ENCODE measurements at regions not wholly inside any gene's neighbourhood (a gene's known extent, or its start where the extent isn't known, plus 50 kb on each side); places are given as distances from the start of the nearest gene placed in this dataset.

GRCh38 chr18:45415614-45416013, 199.7 kb upstream of the SLC14A2 start:
- WGBS (ENCODE audit: low lambda C conversion rate) = 4% methylated on average over 6 of the region's 7 CpGs
- no peaks in the 10 kb centered on the region for H3K27me3 ChIP-seq (ENCODE audit: control insufficient read depth in 1 of 2, insufficient read depth in 2 of 2, low read length in 2 of 2)
- CTCF ChIA-PET (ENCODE audit: low intra/inter-chr PET ratio, low total read pairs) = no interaction called here
- FAIRE-seq (no peak), ATAC-seq (no peak), DNase-seq (ENCODE audit: low spot score) (no peak)
- BruUV-seq (replicated peaks) = no TSS peak
- H3K4me1 ChIP-seq (ENCODE audit: insufficient read depth, low read length) = no peaks in the 10 kb centered on the region
- H2AFZ ChIP-seq (ENCODE audit: low read length) = no peak overlapping the region
- intact Hi-C loops (cut with micrococcal nuclease; ENCODE audit: unreplicated experiment) = no loop called here
- no peak overlapping the region for H3K27ac ChIP-seq (ENCODE audit: extremely low read length, insufficient read depth, low read length)
- POLR2A ChIA-PET = no interaction called here
- no peaks in the 10 kb centered on the region for H4K20me1 ChIP-seq (ENCODE audit: insufficient read depth, low read length)
- no peaks in the 10 kb centered on the region for H3K79me2 ChIP-seq (ENCODE audit: insufficient read depth, low read length)
- H3K9ac ChIP-seq (ENCODE audit: insufficient read depth, low read depth, low read length) = no peak overlapping the region
- in situ Hi-C loops (cut with HindIII; ENCODE audit: extremely low pct_ligation_motif_present, low pct_unique_long_range_greater_than_20kb) = no loop called here
- no peaks in the 10 kb centered on the region for H3K9me3 ChIP-seq (ENCODE audit: low read length)
- TF ChIP-seq PRMT3 (CRISPR knock-in tag; IDR thresholded peaks at IDR 0.05; ENCODE audit: borderline replicate concordance, low read depth) = no peak
- TF ChIP-seq SMYD3 (CRISPR knock-in tag; IDR thresholded peaks at IDR 0.05) = no peak
- H3K4me3 ChIP-seq (replicated peaks in 1 of 3; ENCODE audit: insufficient read depth in 1 of 3, low read depth in 2 of 3, low read length in 3 of 3) = no peak overlapping the region
- no peaks in the 10 kb centered on the region for H3K36me3 ChIP-seq (replicated peaks in 1 of 2; ENCODE audit: control insufficient read depth in 1 of 2, insufficient read depth in 2 of 2, low read length in 2 of 2)
- no peak overlapping the region for H3K4me2 ChIP-seq (ENCODE audit: low read depth, low read length)

DNA sequence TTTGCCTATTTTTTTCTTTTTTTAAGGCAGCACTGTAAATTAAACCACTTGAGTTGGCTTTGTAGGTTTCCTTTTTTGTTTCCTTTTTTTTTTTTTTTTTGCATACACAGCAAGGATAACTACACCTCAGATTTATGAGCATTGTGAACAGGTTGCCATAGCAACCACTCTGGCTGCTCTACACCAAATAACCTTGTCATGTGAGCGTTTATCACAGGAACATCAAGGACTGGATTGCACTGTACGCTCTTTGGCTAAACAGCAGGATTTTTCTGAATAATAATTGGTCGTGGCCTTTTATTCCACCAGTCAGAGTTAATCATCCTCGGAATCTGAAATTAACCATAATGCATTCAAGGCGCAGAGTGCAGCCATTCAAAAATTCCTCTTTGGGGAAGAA, 199.1 kb upstream of the SLC14A2 start:
- Histone ChIP-seq H2AFZ (ENCODE audit: low read length) (no peak overlapping the region), H4K20me1 (ENCODE audit: insufficient read depth, low read length) (no peaks in the 10 kb centered on the region), H3K4me3 (replicated peaks in 1 of 3; ENCODE audit: insufficient read depth in 1 of 3, low read depth in 2 of 3, low read length in 3 of 3) (no peak overlapping the region), H3K79me2 (ENCODE audit: insufficient read depth, low read length) (no peaks in the 10 kb centered on the region), H3K27ac (ENCODE audit: extremely low read length, insufficient read depth, low read length) (no peak overlapping the region), H3K36me3 (replicated peaks in 1 of 2; ENCODE audit: control insufficient read depth in 1 of 2, insufficient read depth in 2 of 2, low read length in 2 of 2) (no peaks in the 10 kb centered on the region), H3K9me3 (ENCODE audit: low read length) (no peaks in the 10 kb centered on the region), H3K9ac (ENCODE audit: insufficient read depth, low read depth, low read length) (no peak overlapping the region), H3K4me2 (ENCODE audit: low read depth, low read length) (no peak overlapping the region), H3K27me3 (ENCODE audit: control insufficient read depth in 1 of 2, insufficient read depth in 2 of 2, low read length in 2 of 2) (no peaks in the 10 kb centered on the region), H3K4me1 (ENCODE audit: insufficient read depth, low read length) (no peaks in the 10 kb centered on the region)
- ChIA-PET POLR2A (no interaction called here), CTCF (ENCODE audit: low intra/inter-chr PET ratio, low total read pairs) (no interaction called here)
- in situ Hi-C loops (cut with HindIII; ENCODE audit: extremely low pct_ligation_motif_present, low pct_unique_long_range_greater_than_20kb) = no loop called here
- BruUV-seq (replicated peaks) = no TSS peak
- no peak for ATAC-seq
- no peak for FAIRE-seq
- 22% methylated on average over 5 of the region's 5 CpGs for WGBS (ENCODE audit: low lambda C conversion rate)
- intact Hi-C loops (cut with micrococcal nuclease; ENCODE audit: unreplicated experiment) = no loop called here
- no peak for DNase-seq (ENCODE audit: low spot score)
- TF ChIP-seq HDAC2 (CRISPR knock-in tag; IDR thresholded peaks at IDR 0.05) (no peak), TEAD3 (CRISPR knock-in tag; optimal IDR thresholded peaks at IDR 0.05; ENCODE audit: borderline replicate concordance) (no peak), ZBTB49 (CRISPR knock-in tag; IDR thresholded peaks at IDR 0.05; ENCODE audit: borderline replicate concordance) (no peak), MLX (CRISPR knock-in tag; IDR thresholded peaks at IDR 0.05) (no peak), TBL1XR1 (IDR thresholded peaks at IDR 0.05; ENCODE audit: borderline replicate concordance, low read length, partially characterized antibody) (no peak), CTCF (CRISPR knock-in tag; IDR thresholded peaks at IDR 0.05) (no peak), ZNF776 (CRISPR knock-in tag; IDR thresholded peaks at IDR 0.05) (no peak), ATF2 (CRISPR knock-in tag; IDR thresholded peaks at IDR 0.05) (no peak), UBTF (CRISPR knock-in tag; IDR thresholded peaks at IDR 0.05) (no peak)
